Ascending aorta (tissue), 2 donors: ENCODE measurements at regions not wholly inside any gene's neighbourhood (a gene's known extent, or its start where the extent isn't known, plus 50 kb on each side); places are given as distances from the start of the nearest gene placed in this dataset.
"Not testable (repeated sequence)": the region's sequence is repeated elsewhere in the genome, so short reads cannot be mapped to it uniquely, and the experiment has no call there.

Experiments
- DNase-seq, 2 donors: peaks; one replicate each; pipeline ENCODE4 v3.0.0-alpha.2; 2019; ENCODE audit warnings: low spot score in 2 of 2
- H3K27ac ChIP-seq, 2 donors: fragments of 200-600 bp; sonication (generic); one replicate each; pipeline ENCODE4 v1.5.1; 2016 to 2017; ENCODE audit warnings: mild to moderate bottlenecking in 1 of 2
- H3K27me3 ChIP-seq: fragments of 200-600 bp; sonication (generic); one replicate; pipeline ENCODE4 v1.5.1; 2017
- H3K36me3 ChIP-seq, 2 donors: fragments of 200-600 bp; sonication (generic); one replicate each; pipeline ENCODE4 v1.5.1; 2016
- H3K4me1 ChIP-seq, 2 donors: fragments of 200-600 bp; sonication (generic); one replicate each; pipeline ENCODE4 v1.5.1; 2016 to 2017; ENCODE audit warnings: mild to moderate bottlenecking in 1 of 2
- H3K4me3 ChIP-seq, 2 donors: fragments of 200-600 bp; sonication (generic); one replicate each; pipeline ENCODE4 v1.5.1; 2016 to 2017; ENCODE audit warnings: mild to moderate bottlenecking in 1 of 2
- H3K9me3 ChIP-seq, 2 donors: fragments of 200-600 bp; sonication (generic); one replicate each; pipeline ENCODE4 v1.5.1; 2016
- intact Hi-C: fragments of 100-400 bp; cut with DNase I; formaldehyde crosslinking; loops from one replicate; pipeline ENCODE4 v1.15.1; 2023
- TF ChIP-seq, protein P1 (sequence below), 3 experiments: fragments of 200-600 bp in 2 of 3; fragments of 450-650 bp in 1 of 3; sonication (generic) in 2 of 3; IDR thresholded peaks; one replicate each; pipeline ENCODE4 v1.5.1; 2016 to 2019; ENCODE audit warnings: antibody characterized with exemption in 3 of 3, mild to moderate bottlenecking in 1 of 3, moderate library complexity in 1 of 3

DNA sequence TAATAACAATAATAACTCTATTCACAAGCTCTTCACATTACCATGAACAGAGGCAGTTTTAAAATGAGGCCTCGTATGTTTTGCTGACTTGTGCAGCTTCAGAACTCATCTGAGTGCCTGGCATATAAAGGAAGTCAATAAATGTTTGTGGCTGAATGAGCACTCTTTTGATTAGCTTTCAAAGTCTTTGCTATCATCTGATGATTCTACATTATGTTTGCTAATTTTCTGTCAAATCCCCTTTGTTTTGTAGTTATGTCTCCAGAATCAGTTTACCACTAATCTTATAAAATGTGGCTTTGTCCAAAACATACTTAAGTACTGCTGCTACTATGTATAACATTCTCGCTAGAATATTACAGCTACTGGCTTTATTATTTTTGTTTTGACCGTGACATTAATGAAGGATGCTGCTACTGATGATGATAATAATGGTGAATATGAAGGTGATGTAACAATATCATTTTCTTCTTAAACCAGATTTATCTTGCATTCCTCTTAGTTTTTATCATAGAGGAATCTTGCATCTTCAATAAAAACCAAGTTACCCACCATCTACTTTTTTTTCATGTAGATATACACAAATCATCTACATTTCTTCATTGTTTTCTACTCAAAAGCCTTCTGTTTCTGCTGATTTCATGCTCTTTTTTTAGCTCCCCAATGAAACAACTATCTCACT is 384.5 kb downstream of the NAF1 start:
- intact Hi-C loops, result no loop called here

DNA sequence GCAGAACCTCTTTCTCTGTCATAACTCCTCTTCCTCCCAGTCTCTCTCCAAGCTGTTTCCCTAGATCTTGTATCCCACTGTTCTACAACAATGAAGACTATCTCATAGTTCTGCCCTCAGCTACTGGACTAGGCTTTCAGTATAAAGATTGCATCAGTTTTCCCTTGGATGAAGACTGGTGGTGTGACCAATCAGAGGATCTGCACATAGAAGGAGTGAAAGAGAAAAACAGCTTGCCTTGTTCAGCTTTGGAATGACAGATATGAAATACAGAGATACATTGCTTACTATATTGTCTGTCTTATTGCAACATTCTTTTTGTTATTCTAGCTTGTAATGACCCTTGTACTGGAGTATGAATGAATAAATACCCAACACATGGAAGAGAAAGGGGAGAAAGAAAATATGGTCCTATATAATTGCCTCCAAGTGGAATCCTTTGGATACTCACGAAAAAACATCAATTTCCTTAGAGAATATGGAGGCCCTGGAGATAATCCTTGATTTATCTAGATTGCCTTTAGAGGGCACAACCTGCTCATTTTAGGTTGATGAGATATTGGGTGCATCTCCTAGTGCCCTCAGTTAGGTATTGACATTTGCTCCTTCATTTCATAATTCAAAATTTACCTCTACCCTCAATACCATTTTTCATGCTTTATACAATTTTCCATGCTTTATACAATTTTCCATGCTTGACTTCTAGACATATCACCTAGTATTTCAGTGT is 395.8 kb downstream of the NAF1 start:
- no peaks in the 10 kb centered on the region for H3K4me1 ChIP-seq
- intact Hi-C loops, result no loop called here
- H3K9me3 ChIP-seq, result no peaks in the 10 kb centered on the region

More for the DNA sequence above, 384.5 kb downstream of the NAF1 start:
- no peak overlapping the region for H3K27ac ChIP-seq
- H3K4me1 ChIP-seq, result no peaks in the 10 kb centered on the region
- H3K36me3 ChIP-seq, result no peaks in the 10 kb centered on the region
- H3K9me3 ChIP-seq, result no peaks in the 10 kb centered on the region
- no peak overlapping the region for H3K4me3 ChIP-seq
- TF ChIP-seq, protein P1, sequence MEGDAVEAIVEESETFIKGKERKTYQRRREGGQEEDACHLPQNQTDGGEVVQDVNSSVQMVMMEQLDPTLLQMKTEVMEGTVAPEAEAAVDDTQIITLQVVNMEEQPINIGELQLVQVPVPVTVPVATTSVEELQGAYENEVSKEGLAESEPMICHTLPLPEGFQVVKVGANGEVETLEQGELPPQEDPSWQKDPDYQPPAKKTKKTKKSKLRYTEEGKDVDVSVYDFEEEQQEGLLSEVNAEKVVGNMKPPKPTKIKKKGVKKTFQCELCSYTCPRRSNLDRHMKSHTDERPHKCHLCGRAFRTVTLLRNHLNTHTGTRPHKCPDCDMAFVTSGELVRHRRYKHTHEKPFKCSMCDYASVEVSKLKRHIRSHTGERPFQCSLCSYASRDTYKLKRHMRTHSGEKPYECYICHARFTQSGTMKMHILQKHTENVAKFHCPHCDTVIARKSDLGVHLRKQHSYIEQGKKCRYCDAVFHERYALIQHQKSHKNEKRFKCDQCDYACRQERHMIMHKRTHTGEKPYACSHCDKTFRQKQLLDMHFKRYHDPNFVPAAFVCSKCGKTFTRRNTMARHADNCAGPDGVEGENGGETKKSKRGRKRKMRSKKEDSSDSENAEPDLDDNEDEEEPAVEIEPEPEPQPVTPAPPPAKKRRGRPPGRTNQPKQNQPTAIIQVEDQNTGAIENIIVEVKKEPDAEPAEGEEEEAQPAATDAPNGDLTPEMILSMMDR (IDR thresholded peaks at IDR 0.05), result no peak
- DNase-seq, result no peak
- H3K27me3 ChIP-seq, result no peaks in the 10 kb centered on the region

DNA sequence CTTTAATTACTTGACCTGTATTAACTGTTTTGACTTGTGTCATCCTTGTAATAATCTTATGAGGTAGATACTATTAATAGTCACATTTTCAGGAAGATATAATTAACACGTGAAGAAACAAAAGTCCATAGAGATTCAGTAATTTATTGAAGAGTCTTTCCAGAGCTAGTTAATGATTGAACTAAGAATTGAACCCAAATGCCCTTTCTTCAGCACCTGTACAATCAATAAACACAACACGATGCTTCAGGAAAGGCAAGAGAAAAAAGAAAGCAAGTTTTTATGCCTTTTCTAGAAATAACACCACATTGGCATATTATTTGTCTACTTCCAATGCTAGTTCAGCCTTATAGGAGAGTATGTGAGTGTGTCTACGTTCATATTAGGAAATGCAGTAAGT is 399.6 kb downstream of the NAF1 start:
- intact Hi-C loops, result no loop called here
- Histone ChIP-seq H3K4me1 (no peaks in the 10 kb centered on the region), H3K4me3 (no peak overlapping the region), H3K9me3 (no peaks in the 10 kb centered on the region), H3K27ac (no peak overlapping the region), H3K36me3 (no peaks in the 10 kb centered on the region), H3K27me3 (no peaks in the 10 kb centered on the region)
- no peak for DNase-seq
- TF ChIP-seq, protein P1 (IDR thresholded peaks at IDR 0.05), result no peak

More for the DNA sequence above, 395.8 kb downstream of the NAF1 start:
- Histone ChIP-seq H3K27ac (no peak overlapping the region), H3K27me3 (no peaks in the 10 kb centered on the region), H3K36me3 (no peaks in the 10 kb centered on the region), H3K4me3 (no peak overlapping the region)
- DNase-seq, result no peak
- TF ChIP-seq, protein P1 (IDR thresholded peaks at IDR 0.05), result no peak

DNA sequence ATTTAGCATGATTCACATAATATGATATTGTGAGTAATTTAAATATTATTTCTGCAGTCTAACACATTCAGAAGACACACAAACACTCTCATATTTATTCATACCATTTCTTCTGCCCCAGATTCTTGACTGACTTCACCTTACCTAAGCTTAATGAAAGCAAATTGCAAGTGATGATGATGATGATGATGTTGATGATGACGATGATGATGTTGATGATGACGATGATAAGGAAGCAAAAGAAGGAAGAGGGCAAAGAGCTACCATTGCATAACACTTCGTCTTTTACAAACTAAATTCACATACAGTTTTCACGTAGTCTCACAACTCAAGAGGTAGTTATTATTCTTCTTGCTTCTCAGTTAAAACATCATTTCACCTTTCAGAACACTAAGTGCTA is 404.7 kb downstream of the NAF1 start:
- Histone ChIP-seq H3K4me3 (no peak overlapping the region), H3K27me3 (no peaks in the 10 kb centered on the region), H3K9me3 (no peaks in the 10 kb centered on the region), H3K4me1 (no peaks in the 10 kb centered on the region), H3K36me3 (no peaks in the 10 kb centered on the region), H3K27ac (no peak overlapping the region)
- no peak for DNase-seq
- intact Hi-C loops, result no loop called here
- TF ChIP-seq, protein P1 (IDR thresholded peaks at IDR 0.05), result no peak

DNA sequence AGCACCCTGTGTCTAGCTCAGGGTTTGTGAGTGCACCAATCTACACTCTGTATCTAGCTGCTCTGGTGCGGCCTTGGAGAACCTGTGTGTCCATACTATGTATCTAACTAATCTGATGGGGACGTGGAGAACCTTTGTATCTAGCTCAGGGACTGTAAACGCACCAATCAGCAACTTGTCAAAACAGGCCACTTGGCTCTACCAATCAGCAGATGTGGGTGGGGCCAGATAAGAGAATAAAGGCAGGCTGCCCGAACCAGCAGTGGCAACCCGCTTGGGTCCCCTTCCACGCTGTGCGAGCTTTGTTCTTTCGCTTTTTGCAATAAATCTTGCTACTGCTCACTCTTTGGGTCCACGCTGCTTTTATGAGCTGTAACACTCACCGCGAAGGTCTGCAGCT is 426.5 kb downstream of the NAF1 start:
- H3K9me3 ChIP-seq, H3K4me3 ChIP-seq, H3K4me1 ChIP-seq, H3K27ac ChIP-seq, H3K36me3 ChIP-seq, intact Hi-C loops, DNase-seq, H3K27me3 ChIP-seq: not testable (repeated sequence)

DNA sequence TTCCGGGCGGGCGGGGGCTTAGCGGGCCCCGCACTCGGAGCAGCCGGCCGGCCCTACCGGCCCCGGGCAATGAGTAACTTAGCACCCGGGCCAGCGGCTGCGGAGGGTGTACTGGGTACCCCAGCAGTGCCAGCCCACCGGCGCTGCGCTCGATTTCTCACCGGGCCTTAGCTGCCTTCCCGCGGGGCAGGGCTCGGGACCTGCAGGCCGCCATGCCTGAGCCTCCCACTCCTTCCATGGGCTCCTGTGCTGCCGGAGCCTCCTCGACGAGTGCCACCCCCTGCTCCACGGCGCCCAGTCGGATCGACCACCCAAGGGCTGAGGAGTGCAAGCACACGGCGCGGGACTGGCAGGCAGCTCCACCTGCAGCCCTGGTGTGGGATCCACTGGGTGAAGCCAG is 427.1 kb downstream of the NAF1 start:
- intact Hi-C loops, H3K27ac ChIP-seq, H3K36me3 ChIP-seq, H3K4me3 ChIP-seq, H3K9me3 ChIP-seq, H3K27me3 ChIP-seq, H3K4me1 ChIP-seq, DNase-seq: not testable (repeated sequence)
